Dermis microvascular lymphatic vessel endothelial cell (primary cell): ENCODE measurements at regions not wholly inside any gene's neighbourhood (a gene's known extent, or its start where the extent isn't known, plus 50 kb on each side); places are given as distances from the start of the nearest gene placed in this dataset.
"Not testable (repeated sequence)": the region's sequence is repeated elsewhere in the genome, so short reads cannot be mapped to it uniquely, and the experiment has no call there.

Experiments
- DNase-seq, 2 donors: peaks; one replicate each; pipeline versions ENCODE4 v3.0.0 to v3.0.0-alpha.2; 2010; ENCODE audit warnings: low read depth in 2 of 2

DNA sequence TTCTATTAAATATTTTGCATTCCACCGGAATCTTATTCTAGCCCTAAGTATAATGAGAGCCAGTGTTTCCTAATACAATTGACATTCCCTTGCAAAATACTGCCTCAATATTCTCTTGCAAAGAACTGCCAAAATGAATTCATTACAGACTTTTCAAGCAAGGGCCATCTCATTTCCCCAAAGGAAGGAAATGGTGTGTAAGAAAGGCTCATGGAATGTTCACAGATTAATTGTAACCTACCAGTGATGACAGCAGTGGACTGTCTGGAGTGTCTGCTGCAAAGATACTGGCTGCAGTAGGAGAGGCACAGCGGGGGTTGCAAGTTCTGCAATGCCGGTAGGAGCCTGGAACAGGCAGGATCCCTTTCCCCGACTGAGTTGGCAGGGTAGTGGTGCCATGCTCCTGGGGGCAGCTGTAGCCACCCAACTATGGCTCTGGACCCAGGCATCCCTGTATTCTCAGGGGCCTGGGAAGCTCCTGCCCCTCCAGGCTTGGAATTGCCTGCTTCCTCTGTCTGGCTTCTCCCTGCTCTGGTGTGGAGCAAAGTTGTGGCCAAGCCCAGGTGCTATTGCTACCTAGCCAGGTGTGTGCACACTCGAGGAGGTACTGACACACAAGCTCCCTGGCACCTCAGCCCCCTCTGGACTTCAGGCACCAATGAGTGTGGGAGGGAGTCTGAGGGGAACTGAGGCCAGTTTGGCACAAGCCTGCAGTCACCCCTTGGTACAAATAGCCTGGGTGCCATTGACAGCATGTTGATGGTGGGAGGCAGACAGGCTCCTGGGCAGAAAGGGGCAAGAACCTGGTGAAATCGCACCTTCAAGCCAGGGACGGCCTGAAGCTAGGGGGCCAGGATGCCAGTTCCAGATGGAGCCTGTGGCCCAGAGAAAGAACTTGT, 1371.0 kb downstream of the KCNT2 start:
- DNase-seq: no peak

DNA sequence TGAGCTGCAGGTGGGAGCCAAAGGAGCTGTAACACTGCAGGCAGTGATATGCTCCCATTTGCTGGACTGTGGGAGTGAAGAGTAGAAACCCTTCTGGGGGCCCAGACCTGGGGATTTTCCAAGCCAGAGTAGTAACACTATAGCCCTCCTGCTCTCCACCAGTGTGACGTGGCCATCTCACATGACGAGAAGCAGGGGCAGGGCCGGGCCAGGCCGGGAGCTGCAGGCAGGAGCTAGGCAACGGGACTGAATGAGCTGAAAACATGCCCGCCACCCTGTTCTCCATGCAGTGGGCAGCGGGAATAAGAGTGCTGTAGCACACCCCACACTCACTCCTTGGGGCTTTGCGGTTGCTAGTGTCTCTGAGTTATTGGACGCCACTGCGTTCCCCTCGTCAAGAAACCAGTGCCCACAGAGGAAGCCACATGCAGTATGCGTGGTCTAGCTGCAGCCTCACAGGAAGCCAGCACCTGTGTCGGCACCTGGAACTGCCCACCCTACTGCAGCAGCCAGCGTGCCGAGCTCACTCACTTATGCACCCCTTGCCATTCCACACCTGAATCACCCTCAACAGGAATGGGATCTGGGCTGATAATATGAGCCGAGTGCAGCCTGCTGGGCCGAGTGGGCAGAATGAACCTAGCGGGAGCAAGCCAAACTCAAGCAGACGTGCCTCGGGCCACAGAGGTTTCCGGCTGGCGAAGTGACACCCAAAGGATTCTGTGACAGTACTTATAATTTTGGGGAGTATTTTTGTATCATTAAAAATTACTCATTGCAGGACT, 1389.6 kb downstream of the KCNT2 start:
- no peak for DNase-seq

DNA sequence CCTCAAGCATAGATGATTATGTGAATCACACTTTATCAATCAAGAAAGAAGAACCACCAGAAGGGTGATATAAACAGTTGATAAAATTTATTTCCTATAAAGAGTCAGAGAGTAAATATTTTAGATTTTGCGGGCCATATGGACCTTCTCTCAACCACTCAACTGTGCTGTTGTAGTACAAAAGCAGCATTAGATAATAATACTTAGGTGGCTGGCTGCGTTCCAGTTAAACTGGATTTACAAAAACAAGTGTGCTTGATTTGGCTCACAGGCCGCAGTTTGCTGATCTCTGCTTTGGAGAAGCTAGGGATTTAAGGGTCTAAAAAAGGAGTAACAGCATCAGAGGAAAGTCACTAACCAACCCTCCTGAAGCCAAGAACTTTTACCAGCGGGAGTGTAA, 1406.0 kb downstream of the KCNT2 start:
- DNase-seq: no peak

DNA sequence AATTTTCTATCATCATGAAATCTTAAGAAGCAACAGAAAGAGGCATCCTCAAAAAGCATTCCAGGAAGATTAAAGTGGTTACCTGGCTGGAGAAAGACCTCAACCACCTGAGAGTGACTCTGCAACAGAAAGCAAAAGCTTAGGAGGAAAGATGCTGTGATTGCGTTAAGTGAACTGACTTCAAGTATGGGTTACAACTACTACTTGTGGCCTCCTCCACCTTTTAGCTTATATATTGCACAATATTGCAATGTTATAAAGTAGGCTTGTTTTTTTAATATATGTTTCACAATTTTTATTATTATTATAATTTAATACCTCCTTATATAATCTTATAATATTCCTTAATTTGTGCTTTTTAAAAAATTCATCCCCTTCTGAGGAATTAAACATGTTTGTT, 1407.5 kb downstream of the KCNT2 start:
- no peak for DNase-seq

- DNase-seq: no peak
Observed at GRCh38 chr1:195197116-195197515, 1411.1 kb downstream of the KCNT2 start.

- DNase-seq: no peak
Observed at GRCh38 chr1:195195423-195196057, 1412.7 kb downstream of the KCNT2 start.

DNA sequence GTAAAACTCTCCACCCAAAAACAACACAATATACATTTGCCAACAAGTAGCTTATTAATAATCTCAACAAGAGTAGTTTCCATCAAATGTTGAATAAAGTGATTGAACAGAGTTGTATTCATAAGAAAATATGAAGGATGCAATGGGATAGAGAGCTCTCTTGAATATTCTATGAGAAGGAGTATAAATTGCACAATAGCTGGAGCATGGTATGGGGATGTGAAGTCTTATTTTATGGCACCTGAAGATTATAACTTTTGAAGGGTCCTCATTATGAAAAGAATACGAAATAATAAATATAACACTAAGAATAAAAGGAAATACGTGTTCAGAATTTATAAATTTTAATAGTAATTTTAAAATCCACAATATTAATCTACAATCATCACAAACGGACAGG, 1415.1 kb downstream of the KCNT2 start:
- no peak for DNase-seq

DNA sequence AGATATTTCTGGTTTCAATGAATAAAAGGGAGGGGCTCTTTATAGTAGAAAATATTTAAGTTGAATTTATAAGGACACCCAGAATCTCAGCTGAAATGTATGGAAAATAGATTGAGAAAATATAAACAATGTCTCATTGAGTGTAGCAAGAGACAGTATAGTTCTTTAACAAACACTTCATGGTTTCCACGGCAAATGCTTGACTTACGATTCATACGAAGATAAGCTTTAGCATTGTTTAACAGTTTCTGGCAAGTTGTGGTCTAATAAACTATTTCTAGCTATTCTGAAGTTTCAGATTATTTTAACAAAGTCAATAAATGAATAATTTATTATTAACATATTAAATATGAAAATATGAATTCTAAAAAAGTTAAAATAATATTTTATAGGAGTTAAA, 1419.4 kb downstream of the KCNT2 start:
- DNase-seq: no peak

DNA sequence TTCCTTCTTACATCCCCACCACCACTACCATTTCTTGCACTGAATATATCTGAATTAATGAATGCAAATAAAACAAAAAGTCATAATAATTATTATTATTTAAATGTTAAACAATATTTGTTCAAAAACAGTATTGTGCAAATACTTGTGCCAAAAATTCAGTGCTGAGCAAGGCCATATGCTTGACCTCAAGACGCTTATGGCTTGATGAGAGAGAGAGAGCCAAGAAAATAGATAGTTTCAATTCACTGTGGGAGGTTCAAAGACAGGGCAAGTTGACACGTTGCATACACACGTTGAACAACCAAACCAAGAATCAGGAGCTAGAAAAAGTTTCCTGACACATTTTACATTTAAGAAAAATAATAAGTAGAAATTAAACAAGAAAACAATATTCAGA, 1421.7 kb downstream of the KCNT2 start:
- no peak for DNase-seq

GRCh38 chr1:195185736-195186135, 1422.5 kb downstream of the KCNT2 start:
- DNase-seq: no peak

DNA sequence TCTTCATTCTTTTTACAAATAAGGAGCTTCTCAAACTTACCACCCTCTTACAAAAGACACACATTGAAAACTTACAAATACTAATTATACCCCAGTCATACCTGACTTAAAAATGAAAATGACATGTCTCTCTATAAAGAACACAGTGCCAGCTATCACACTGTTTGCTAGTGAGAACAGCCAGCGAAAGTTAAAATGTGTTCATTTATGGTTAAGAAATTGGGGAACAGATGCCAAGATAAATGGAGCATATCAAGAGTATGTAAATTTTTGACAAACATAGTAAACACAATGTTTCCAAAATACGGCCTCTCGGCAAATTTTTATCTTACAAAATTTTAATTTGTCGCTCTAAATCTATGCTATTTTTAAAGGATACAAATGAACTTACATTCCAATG, 1422.9 kb downstream of the KCNT2 start:
- no peak for DNase-seq

DNA sequence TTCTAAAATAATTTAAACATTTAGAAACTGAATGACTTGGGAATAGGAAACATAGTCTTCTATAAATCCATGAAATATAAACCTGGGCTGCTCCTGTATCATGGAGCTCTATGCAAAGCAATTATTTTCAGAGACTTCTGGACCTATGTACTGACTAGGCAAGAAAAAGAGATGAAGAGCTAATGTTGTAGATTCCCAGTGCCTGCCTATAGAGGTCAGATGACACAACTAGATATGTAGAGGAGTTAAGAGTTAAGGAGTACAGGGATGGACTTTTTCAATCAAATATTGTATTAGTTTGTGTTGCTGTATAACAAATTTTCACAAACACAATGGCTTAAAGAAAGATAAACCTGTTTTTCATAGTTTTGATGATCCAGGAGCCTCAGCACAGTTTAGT, 1434.5 kb downstream of the KCNT2 start:
- DNase-seq: no peak

- not testable (repeated sequence) for DNase-seq
Observed at GRCh38 chr1:195159795-195160194, 1448.4 kb downstream of the KCNT2 start.

- no peak for DNase-seq
Observed at GRCh38 chr1:195158091-195158490, 1450.1 kb downstream of the KCNT2 start.

DNA sequence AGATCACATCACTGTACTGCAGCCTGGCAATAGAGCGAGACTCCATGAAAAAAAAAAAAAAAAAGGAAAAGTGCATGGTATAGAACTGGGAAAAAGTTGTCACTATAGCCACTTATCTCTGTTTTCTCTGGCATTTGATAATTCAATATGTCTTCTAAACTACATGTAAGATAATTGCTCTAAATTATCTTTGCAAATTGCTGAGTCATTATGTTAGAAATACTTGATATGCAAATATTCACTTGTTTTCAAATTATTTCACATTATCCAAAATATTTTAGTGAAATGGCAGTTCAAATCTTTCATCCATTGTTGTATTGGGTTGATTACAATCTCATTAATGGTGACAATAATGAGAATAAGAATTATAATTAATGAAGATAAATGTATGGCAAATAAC, 1455.1 kb downstream of the KCNT2 start:
- no peak for DNase-seq

- DNase-seq: no peak
Observed at GRCh38 chr1:195150768-195151167, 1457.5 kb downstream of the KCNT2 start.

- DNase-seq: no peak
Observed at GRCh38 chr1:195141294-195141693, 1466.9 kb downstream of the KCNT2 start.

- no peak for DNase-seq
Observed at GRCh38 chr1:195130598-195130997, 1477.6 kb downstream of the KCNT2 start.

DNA sequence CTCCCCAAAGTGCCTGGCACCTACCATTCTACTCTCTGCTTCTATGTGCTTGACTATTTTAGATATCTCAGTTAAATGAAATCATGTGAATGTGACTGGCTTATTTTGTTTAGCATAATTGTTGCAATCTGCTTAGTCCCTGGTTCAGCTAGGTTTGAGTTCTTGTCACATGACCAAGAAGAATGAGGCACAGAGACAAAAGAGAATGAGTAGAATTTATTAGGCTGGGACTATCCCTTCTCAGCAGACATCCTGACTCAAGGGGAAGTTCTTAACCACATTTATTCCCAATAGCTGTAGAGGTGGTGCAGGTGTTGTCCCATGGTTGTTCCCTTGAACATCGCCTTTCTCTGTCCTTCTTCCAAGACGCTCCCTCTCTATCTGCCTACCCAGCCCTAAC, 1485.7 kb downstream of the KCNT2 start:
- DNase-seq: no peak

DNA sequence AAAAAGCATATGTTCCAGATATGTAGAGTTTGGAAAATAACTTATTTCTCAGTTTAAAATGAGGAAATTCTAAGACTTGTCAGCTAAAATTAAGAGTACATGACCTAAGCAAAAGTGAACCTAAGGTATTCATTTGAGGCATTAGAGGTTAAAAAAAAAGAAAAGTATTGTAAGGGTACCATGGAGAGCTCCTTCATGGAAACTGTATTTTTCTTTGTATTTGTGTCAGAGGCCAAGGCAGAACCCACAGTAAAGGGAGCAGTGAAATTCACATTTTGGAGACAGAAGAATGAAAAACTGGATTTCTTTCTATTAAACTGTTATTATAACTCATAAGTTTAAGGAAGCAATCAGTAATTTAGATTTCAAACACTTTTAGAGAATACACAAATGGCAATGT, 1494.8 kb downstream of the KCNT2 start:
- no peak for DNase-seq

GRCh38 chr1:195105773-195106172, 1502.5 kb downstream of the KCNT2 start:
- DNase-seq: no peak

- no peak for DNase-seq
Observed at GRCh38 chr1:195105281-195105680, 1503.0 kb downstream of the KCNT2 start.
